ENCODE measurements at regions not wholly inside any gene's neighbourhood (a gene's known extent, or its start where the extent isn't known, plus 50 kb on each side); places are given as distances from the start of the nearest gene placed in this dataset.
"Not testable (repeated sequence)": the region's sequence is repeated elsewhere in the genome, so short reads cannot be mapped to it uniquely, and the experiment has no call there.

- H3K27ac ChIP-seq (ENCODE audit: low read length), result no peak overlapping the region
- no peaks in the 10 kb centered on the region for H3K27me3 ChIP-seq (ENCODE audit: control insufficient read depth, insufficient read depth)
- intact Hi-C loops (cut with DNase I), result no loop called here
- H3K4me3 ChIP-seq (ENCODE audit: low read length), result no peak overlapping the region
- DNase-seq, result no peak
- H3K4me1 ChIP-seq (ENCODE audit: control insufficient read depth, insufficient read depth, low read length), result no peaks in the 10 kb centered on the region
- 70% methylated on average over 3 of the region's 3 CpGs for WGBS
- no peaks in the 10 kb centered on the region for H3K9me3 ChIP-seq (ENCODE audit: control insufficient read depth, low read length)
- ATAC-seq, result no peak
These were observed 449.5 kb upstream of the PROX1 start for GRCh38 chr1:213538251-213538650.

DNA sequence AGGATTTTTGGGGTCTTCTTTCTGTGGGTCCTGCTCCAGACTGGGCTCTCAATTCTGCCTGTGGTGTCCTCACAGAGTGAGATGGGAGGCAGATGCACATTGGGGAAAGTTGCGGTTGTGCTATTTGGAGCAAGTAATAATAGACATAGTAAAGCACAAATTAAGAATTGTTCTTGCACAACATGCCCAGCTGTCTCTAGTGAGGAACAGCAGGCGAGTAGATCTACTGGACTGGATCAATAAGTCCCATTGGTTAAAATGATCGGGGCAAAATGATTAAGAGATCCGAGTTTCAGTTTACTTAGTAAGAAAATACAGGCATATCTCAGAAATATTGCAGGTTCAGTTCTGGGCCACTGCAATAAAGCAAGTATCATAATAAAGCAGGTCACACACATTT, 448.3 kb upstream of the PROX1 start:
- H3K27ac ChIP-seq (ENCODE audit: low read length), result no peak overlapping the region
- no peaks in the 10 kb centered on the region for H3K27me3 ChIP-seq (ENCODE audit: control insufficient read depth, insufficient read depth)
- intact Hi-C loops (cut with DNase I), result no loop called here
- no peak for ATAC-seq
- H3K4me3 ChIP-seq (ENCODE audit: low read length), result no peak overlapping the region
- no peaks in the 10 kb centered on the region for H3K9me3 ChIP-seq (ENCODE audit: control insufficient read depth, low read length)
- 90% methylated on average over 4 of the region's 4 CpGs for WGBS
- H3K4me1 ChIP-seq (ENCODE audit: control insufficient read depth, insufficient read depth, low read length), result no peaks in the 10 kb centered on the region
- no peak for DNase-seq

DNA sequence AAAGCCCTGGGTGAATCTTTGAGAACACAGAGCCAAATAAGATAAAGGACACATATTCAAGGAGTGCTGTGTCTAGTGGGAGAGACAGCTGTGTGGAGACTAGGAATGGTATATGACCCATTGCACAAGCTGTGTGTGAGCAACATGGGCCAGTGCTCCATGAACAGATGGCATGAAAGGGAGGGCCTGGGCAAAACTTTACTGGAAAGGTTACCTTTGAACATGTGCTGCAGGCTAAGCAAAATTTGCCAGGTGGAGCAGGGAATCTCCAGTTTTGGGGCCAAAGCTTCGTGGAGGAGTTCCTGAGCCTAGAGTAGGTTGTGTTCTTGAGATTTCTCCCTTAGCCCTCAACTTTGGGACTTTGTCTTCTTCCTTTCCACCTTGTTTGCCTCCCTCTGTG, 446.1 kb upstream of the PROX1 start:
- intact Hi-C loops (cut with DNase I), result no loop called here

DNA sequence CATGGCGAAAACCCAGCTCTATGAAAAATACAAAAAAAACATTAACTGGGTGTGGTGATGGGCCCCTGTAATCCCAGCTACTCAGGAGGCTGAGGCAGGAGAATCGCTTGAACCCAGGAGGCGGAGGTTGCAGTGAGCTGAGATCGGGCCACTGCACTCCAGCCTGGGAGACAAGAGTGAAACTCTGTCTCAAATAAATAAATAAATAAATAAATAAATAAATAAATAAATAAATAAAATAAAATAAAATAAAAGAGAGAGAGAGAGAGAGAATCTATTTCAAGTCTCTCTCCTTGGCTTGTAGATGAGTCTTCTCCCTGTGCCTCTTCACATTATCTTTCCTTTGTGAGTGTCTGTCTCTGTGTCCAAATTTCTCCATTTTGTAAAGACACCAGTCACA, 442.6 kb upstream of the PROX1 start:
- intact Hi-C loops (cut with DNase I), result not testable (repeated sequence)

More for the DNA sequence above, 446.1 kb upstream of the PROX1 start:
- DNase-seq (no peak), ATAC-seq (no peak)
- H3K4me3 ChIP-seq (ENCODE audit: low read length), result no peak overlapping the region
- no peaks in the 10 kb centered on the region for H3K27me3 ChIP-seq (ENCODE audit: control insufficient read depth, insufficient read depth)
- no peaks in the 10 kb centered on the region for H3K9me3 ChIP-seq (ENCODE audit: control insufficient read depth, low read length)
- 77% methylated on average over 1 of the region's 1 CpG for WGBS
- no peak overlapping the region for H3K27ac ChIP-seq (ENCODE audit: low read length)
- no peaks in the 10 kb centered on the region for H3K4me1 ChIP-seq (ENCODE audit: control insufficient read depth, insufficient read depth, low read length)

DNA sequence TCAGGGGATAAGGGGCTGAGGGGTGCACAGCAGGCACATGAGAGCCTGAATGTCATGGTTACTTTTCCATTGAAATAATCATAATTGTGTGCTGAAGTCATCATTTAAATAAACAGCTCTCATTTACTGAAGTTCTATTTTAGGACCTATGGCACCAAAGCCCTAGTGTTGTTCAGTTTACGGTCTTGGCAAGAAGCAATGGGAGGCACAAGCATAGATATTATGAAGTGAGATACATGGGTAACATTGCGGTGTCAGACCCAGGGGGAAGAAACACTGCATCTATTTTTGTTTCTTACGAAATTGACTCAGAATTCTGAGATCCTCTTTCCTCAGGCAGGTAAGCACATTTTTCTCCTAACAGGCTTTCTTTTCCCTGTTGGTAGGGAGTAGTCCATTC, 437.8 kb upstream of the PROX1 start:
- Histone ChIP-seq H3K9me3 (ENCODE audit: control insufficient read depth, low read length) (no peaks in the 10 kb centered on the region), H3K4me1 (ENCODE audit: control insufficient read depth, insufficient read depth, low read length) (no peaks in the 10 kb centered on the region), H3K27ac (ENCODE audit: low read length) (no peak overlapping the region), H3K4me3 (ENCODE audit: low read length) (no peak overlapping the region), H3K27me3 (ENCODE audit: control insufficient read depth, insufficient read depth) (no peaks in the 10 kb centered on the region)
- DNase-seq, result no peak
- 62% methylated on average over 3 of the region's 3 CpGs for WGBS
- no peak for ATAC-seq
- intact Hi-C loops (cut with DNase I), result no loop called here

More for the DNA sequence above, 442.6 kb upstream of the PROX1 start:
- not testable (repeated sequence) for DNase-seq; H3K27me3 ChIP-seq (ENCODE audit: control insufficient read depth, insufficient read depth); ATAC-seq; H3K4me1 ChIP-seq (ENCODE audit: control insufficient read depth, insufficient read depth, low read length); H3K27ac ChIP-seq (ENCODE audit: low read length); H3K4me3 ChIP-seq (ENCODE audit: low read length); H3K9me3 ChIP-seq (ENCODE audit: control insufficient read depth, low read length)
- 95% methylated on average over 4 of the region's 4 CpGs for WGBS

DNA sequence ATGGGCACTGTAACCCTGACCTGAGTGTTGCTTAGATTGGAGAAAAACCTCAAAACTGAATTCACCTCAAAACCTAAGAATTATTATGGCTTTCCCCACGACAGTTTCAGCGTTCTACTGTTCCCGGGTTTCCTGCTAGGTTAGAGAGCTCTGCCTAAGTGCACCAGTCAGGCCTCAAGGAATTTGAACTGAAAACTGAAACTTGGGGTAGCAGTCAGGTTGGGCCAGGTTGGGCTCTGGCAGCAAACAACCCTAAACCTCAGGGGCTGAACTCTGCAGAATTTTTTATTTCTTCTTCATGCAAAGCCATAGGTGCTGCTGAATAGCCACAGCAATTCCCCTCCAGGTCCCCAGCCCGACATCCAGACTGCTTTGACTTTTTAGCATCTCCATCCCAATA, 437.0 kb upstream of the PROX1 start:
- WGBS, result 87% methylated on average over 4 of the region's 4 CpGs
- intact Hi-C loops (cut with DNase I), result no loop called here
- DNase-seq (no peak), ATAC-seq (no peak)
- no peak overlapping the region for H3K27ac ChIP-seq (ENCODE audit: low read length)
- no peaks in the 10 kb centered on the region for H3K9me3 ChIP-seq (ENCODE audit: control insufficient read depth, low read length)
- no peak overlapping the region for H3K4me3 ChIP-seq (ENCODE audit: low read length)
- H3K4me1 ChIP-seq (ENCODE audit: control insufficient read depth, insufficient read depth, low read length), result no peaks in the 10 kb centered on the region
- no peaks in the 10 kb centered on the region for H3K27me3 ChIP-seq (ENCODE audit: control insufficient read depth, insufficient read depth)

DNA sequence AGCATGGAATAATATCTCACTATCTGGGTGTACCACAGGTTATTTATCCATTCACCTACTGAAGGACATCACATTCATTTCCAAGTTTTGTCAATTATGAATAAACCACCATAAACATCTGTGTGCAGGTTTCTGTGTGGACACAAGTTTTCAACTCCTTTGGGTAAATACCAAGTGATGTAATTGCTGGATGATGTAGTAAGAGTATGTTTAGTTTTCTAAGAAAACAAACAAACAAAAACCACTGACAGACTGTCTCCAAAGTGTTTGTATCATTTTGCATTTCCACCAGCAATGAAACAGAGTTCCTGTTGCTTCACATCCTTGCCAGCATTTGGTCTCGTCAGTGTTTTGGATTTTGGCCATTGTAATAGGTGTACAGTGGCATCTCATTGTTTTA, 435.7 kb upstream of the PROX1 start:
- H3K27ac ChIP-seq (ENCODE audit: low read length), result no peak overlapping the region
- intact Hi-C loops (cut with DNase I), result no loop called here
- H3K4me3 ChIP-seq (ENCODE audit: low read length), result no peak overlapping the region
- no peaks in the 10 kb centered on the region for H3K4me1 ChIP-seq (ENCODE audit: control insufficient read depth, insufficient read depth, low read length)
- WGBS, result 61% methylated on average over 1 of the region's 1 CpG
- no peaks in the 10 kb centered on the region for H3K9me3 ChIP-seq (ENCODE audit: control insufficient read depth, low read length)
- H3K27me3 ChIP-seq (ENCODE audit: control insufficient read depth, insufficient read depth), result no peaks in the 10 kb centered on the region
- DNase-seq, result no peak
- ATAC-seq, result no peak

DNA sequence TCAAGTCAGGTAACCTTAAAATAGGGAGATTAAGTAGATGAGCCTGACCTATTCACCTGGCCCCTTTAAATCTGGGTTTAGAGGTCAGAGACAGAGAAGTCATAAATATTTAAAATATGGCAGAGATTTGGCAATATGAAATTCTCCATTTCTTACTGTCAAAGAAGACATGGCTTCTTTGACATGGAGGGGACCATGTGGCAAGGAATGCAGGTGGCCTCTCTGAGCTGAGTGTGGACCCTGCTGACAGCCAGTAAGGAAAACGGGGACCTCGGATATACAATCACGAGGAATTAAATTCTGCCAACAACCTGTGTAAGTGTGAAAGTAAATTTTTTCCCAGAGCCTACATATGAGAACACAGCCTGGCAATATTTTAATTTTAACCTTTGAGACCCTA, 427.5 kb upstream of the PROX1 start:
- Histone ChIP-seq H3K27me3 (ENCODE audit: control insufficient read depth, insufficient read depth) (no peaks in the 10 kb centered on the region), H3K4me1 (ENCODE audit: control insufficient read depth, insufficient read depth, low read length) (no peaks in the 10 kb centered on the region), H3K4me3 (ENCODE audit: low read length) (no peak overlapping the region), H3K9me3 (ENCODE audit: control insufficient read depth, low read length) (peaks cover 1% of the 10 kb centered on the region), H3K27ac (ENCODE audit: low read length) (no peak overlapping the region)
- 91% methylated on average over 3 of the region's 3 CpGs for WGBS
- ATAC-seq (no peak), DNase-seq (no peak)
- intact Hi-C loops (cut with DNase I), result no loop called here

GRCh38 chr1:213561870-213562269, 425.9 kb upstream of the PROX1 start:
- H3K27me3 ChIP-seq (ENCODE audit: control insufficient read depth, insufficient read depth), result no peaks in the 10 kb centered on the region
- intact Hi-C loops (cut with DNase I), result no loop called here
- DNase-seq (no peak), ATAC-seq (no peak)
- H3K27ac ChIP-seq (ENCODE audit: low read length), result no peak overlapping the region
- 92% methylated on average over 2 of the region's 2 CpGs for WGBS
- peaks cover 1% of the 10 kb centered on the region for H3K9me3 ChIP-seq (ENCODE audit: control insufficient read depth, low read length)
- H3K4me1 ChIP-seq (ENCODE audit: control insufficient read depth, insufficient read depth, low read length), result no peaks in the 10 kb centered on the region
- no peak overlapping the region for H3K4me3 ChIP-seq (ENCODE audit: low read length)

- Histone ChIP-seq H3K4me3 (ENCODE audit: low read length) (no peak overlapping the region), H3K27me3 (ENCODE audit: control insufficient read depth, insufficient read depth) (no peaks in the 10 kb centered on the region), H3K27ac (ENCODE audit: low read length) (no peak overlapping the region), H3K4me1 (ENCODE audit: control insufficient read depth, insufficient read depth, low read length) (no peaks in the 10 kb centered on the region), H3K9me3 (ENCODE audit: control insufficient read depth, low read length) (peaks cover 1% of the 10 kb centered on the region)
- intact Hi-C loops (cut with DNase I), result no loop called here
- DNase-seq (no peak), ATAC-seq (no peak)
These were observed 423.5 kb upstream of the PROX1 start for GRCh38 chr1:213564215-213564659.

DNA sequence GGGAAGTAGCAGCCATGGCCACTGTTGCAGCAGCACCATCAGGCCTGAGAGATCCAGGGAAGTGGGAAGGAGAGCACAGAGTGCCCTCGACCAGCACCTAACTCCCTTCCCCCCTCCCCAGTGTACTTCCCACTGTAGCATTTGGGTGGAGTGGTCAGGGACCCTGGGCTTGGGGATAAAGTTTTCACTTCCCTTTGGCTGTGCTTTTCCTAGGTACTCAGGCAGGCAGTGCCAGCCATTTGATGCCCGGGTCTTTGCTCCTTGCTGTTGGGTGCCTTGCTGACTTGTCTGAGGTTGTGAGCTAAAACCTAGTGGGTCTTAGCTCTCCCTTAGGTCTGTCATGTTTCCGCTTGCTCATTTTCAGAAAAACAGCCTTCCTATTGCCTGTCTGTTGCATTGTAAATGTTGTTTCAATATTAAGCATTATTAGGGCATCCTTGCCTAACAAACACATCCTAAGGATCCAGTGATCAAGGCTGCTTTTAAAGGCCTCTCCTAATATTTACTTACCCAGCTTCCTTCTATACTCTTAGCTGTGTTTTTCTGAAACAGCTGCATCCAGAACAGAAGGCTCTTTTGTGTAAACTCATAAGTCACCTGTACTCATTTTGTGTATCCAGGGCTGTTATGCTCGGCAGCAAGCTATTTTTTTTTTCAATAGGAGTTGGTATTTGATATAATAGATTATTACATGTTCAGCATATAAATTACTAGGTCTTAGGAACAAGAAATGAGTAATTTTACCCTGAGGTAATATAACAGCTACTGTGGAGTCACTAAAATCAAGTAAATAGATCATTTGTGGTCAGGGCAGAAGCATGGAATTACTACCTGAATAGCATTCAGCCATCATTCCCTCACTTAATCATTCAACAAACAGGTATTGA, 418.6 kb upstream of the PROX1 start:
- intact Hi-C loops (cut with DNase I), result no loop called here

DNA sequence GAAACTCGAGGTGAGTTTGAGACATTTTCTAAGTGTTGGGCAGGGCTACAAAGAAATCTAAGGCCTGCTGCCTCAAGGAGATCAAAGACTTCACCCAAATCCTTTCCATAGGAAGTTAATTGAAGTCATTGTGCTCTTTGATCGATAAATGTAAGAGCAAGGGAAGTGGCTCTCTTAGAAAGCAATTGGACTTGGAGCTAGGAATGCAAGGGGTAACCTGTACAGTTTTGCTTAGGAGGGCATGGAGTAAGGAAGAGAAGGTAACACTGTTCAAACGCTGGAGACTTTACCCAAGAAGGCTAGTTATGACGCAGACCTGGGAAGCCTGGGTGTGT, 418.0 kb upstream of the PROX1 start:
- no peak for DNase-seq
- Histone ChIP-seq H3K9me3 (ENCODE audit: control insufficient read depth, low read length) (no peaks in the 10 kb centered on the region), H3K4me3 (ENCODE audit: low read length) (no peak overlapping the region), H3K27ac (ENCODE audit: low read length) (no peak overlapping the region), H3K27me3 (ENCODE audit: control insufficient read depth, insufficient read depth) (no peaks in the 10 kb centered on the region), H3K4me1 (ENCODE audit: control insufficient read depth, insufficient read depth, low read length) (no peaks in the 10 kb centered on the region)
- 84% methylated on average over 4 of the region's 4 CpGs for WGBS
- intact Hi-C loops (cut with DNase I), result no loop called here
- ATAC-seq, result no peak

More for the DNA sequence above, 418.6 kb upstream of the PROX1 start:
- Histone ChIP-seq H3K27ac (ENCODE audit: low read length) (no peak overlapping the region), H3K4me1 (ENCODE audit: control insufficient read depth, insufficient read depth, low read length) (no peaks in the 10 kb centered on the region), H3K4me3 (ENCODE audit: low read length) (no peak overlapping the region), H3K27me3 (ENCODE audit: control insufficient read depth, insufficient read depth) (no peaks in the 10 kb centered on the region), H3K9me3 (ENCODE audit: control insufficient read depth, low read length) (no peaks in the 10 kb centered on the region)
- ATAC-seq (no peak), DNase-seq (no peak)
- WGBS, result 86% methylated on average over 4 of the region's 4 CpGs

All from right cardiac atrium (tissue), 5 donors.